ENCODE measurements at regions not wholly inside any gene's neighbourhood (a gene's known extent, or its start where the extent isn't known, plus 50 kb on each side); places are given as distances from the start of the nearest gene placed in this dataset.

GRCh38 chr22:19580291-19580890, 56.2 kb upstream of the CLDN5 start:
- Histone ChIP-seq H3K36me3 (ENCODE audit: control insufficient read depth in 2 of 2, extremely low read depth in 1 of 2, insufficient read depth in 2 of 2, low read length in 2 of 2) (no peaks in the 10 kb centered on the region), H3K27ac (ENCODE audit: insufficient read depth, low read depth, low read length) (peak overlapping the region; percentile 84), H3K9ac (replicated peaks; ENCODE audit: extremely low read depth, insufficient read depth, low read length) (peak overlapping the region; percentile 24), H3K4me2 (ENCODE audit: insufficient read depth, low read length) (peak overlapping the region; percentile 60), H3K79me2 (ENCODE audit: control insufficient read depth, insufficient read depth, low read length) (no peaks in the 10 kb centered on the region), H3K9me1 (replicated peaks; ENCODE audit: control insufficient read depth, extremely low read depth, insufficient read depth, low read length) (no peaks in the 10 kb centered on the region), H3K9me3 (replicated peaks; ENCODE audit: control insufficient read depth, insufficient read depth, low read length) (no peaks in the 10 kb centered on the region), H2AFZ (ENCODE audit: low read depth, low read length) (no peak overlapping the region), H3K27me3 (ENCODE audit: control insufficient read depth in 2 of 2, insufficient read depth in 2 of 2, low read length in 2 of 2) (no peaks in the 10 kb centered on the region), H4K20me1 (replicated peaks; ENCODE audit: control insufficient read depth, extremely low read depth, insufficient read depth, low read length) (no peaks in the 10 kb centered on the region), H3K4me3 (replicated peaks in 1 of 3; ENCODE audit: insufficient read depth in 1 of 3, low read depth in 1 of 3, low read length in 3 of 3) (no peak overlapping the region), H3K4me1 (ENCODE audit: control insufficient read depth, extremely low read depth, insufficient read depth, low read length) (peaks cover 44% of the 10 kb centered on the region)
- TSS peak; percentile 73 for BruUV-seq (replicated peaks)
- dilution Hi-C loops (cut with MboI; ENCODE audit: extremely low pct_ligation_motif_present, low sequenced_read_pairs), result no loop called here
- ChIA-PET CTCF (interaction anchor here (1.0 to 2.8 kb wide), 8 partner anchors 11 to 85 kb away, joined by 3 to 17 read pairs (median 8); partner anchors contain the start of gene CLDN5), POLR2A (interaction anchor here (1.1 kb wide), 2 partner anchors 12 to 14 kb away, joined by 3 to 4 read pairs; no protein-coding TSS in a partner anchor)
- FAIRE-seq (peak; percentile 67), DNase-seq (ENCODE audit: low read depth, low spot score) (no peak)
- TF ChIP-seq EZH2 (IDR thresholded peaks at IDR 0.05; ENCODE audit: borderline replicate concordance, low read depth, low read length, severe bottlenecking) (no peak), MAX (IDR thresholded peaks at IDR 0.05; ENCODE audit: insufficient read depth, insufficient read length) (no peak), FOS (IDR thresholded peaks at IDR 0.05; ENCODE audit: borderline replicate concordance, insufficient read depth, low read length) (no peak), CTCF (IDR thresholded peaks at IDR 0.05; ENCODE audit: extremely low read depth in 1 of 2, insufficient read depth in 1 of 2, low read depth in 1 of 2, low read length in 2 of 2) (no peak), GATA2 (IDR thresholded peaks at IDR 0.05; ENCODE audit: insufficient read depth, insufficient read length, low read depth, low read length) (no peak), JUN (IDR thresholded peaks at IDR 0.05; ENCODE audit: borderline replicate concordance, insufficient read depth, insufficient read length, low read depth) (no peak), MYC (IDR thresholded peaks at IDR 0.05; ENCODE audit: low read depth, low read length) (no peak), POLR2AphosphoS5 (IDR thresholded peaks at IDR 0.05; ENCODE audit: insufficient read depth, low read depth, low read length) (no peak), POLR2A (IDR thresholded peaks at IDR 0.05; ENCODE audit: low read depth, low read length) (no peak)
- intact Hi-C loops (cut with micrococcal nuclease), result loop anchor here (1.0 to 5.0 kb wide), 3 partner anchors 14 to 42 kb away; no protein-coding TSS in a partner anchor
